ENCODE measurements at regions not wholly inside any gene's neighbourhood (a gene's known extent, or its start where the extent isn't known, plus 50 kb on each side); places are given as distances from the start of the nearest gene placed in this dataset.

- DNase-seq (ENCODE audit: low spot score in 2 of 2): no peak
- no peaks in the 10 kb centered on the region for H3K36me3 ChIP-seq
- no peak for TF ChIP-seq POLR2A (IDR thresholded peaks at IDR 0.05)
- TF ChIP-seq POLR2AphosphoS5 (IDR thresholded peaks at IDR 0.05): no peak
- no peak for TF ChIP-seq CTCF (IDR thresholded peaks at IDR 0.05)
- no peak for TF ChIP-seq EP300 (IDR thresholded peaks at IDR 0.05)
- no peaks in the 10 kb centered on the region for H3K4me1 ChIP-seq
- H3K27me3 ChIP-seq: peaks cover 11% of the 10 kb centered on the region
- no peak overlapping the region for H3K27ac ChIP-seq
- 70% methylated on average over 3 of the region's 3 CpGs for WGBS
- no peak overlapping the region for H3K4me3 ChIP-seq
- no peaks in the 10 kb centered on the region for H3K9me3 ChIP-seq
Observed at GRCh38 chr5:174383210-174384167, 338.0 kb downstream of the NSG2 start.

GRCh38 chr5:174384509-174384947, 339.0 kb downstream of the NSG2 start:
- no peaks in the 10 kb centered on the region for H3K4me1 ChIP-seq
- no peaks in the 10 kb centered on the region for H3K9me3 ChIP-seq
- no peak for DNase-seq (ENCODE audit: low spot score in 2 of 2)
- H3K27me3 ChIP-seq: peaks cover 9% of the 10 kb centered on the region
- no peaks in the 10 kb centered on the region for H3K36me3 ChIP-seq
- WGBS: 73% methylated on average over 17 of the region's 17 CpGs
- no peak overlapping the region for H3K4me3 ChIP-seq
- no peak overlapping the region for H3K27ac ChIP-seq
- no peak for TF ChIP-seq EP300 (IDR thresholded peaks at IDR 0.05)
- no peak for TF ChIP-seq CTCF (IDR thresholded peaks at IDR 0.05)
- no peak for TF ChIP-seq POLR2A (IDR thresholded peaks at IDR 0.05)
- TF ChIP-seq POLR2AphosphoS5 (IDR thresholded peaks at IDR 0.05): no peak

GRCh38 chr5:174386306-174386705, 338.1 kb upstream of the MSX2 start:
- H3K9me3 ChIP-seq: no peaks in the 10 kb centered on the region
- H3K4me3 ChIP-seq: no peak overlapping the region
- no peaks in the 10 kb centered on the region for H3K4me1 ChIP-seq
- 86% methylated on average over 3 of the region's 3 CpGs for WGBS
- H3K27ac ChIP-seq: no peak overlapping the region
- no peak for DNase-seq (ENCODE audit: low spot score in 2 of 2)
- H3K36me3 ChIP-seq: no peaks in the 10 kb centered on the region
- peaks cover 21% of the 10 kb centered on the region for H3K27me3 ChIP-seq
- no peak for TF ChIP-seq CTCF (IDR thresholded peaks at IDR 0.05)
- no peak for TF ChIP-seq EP300 (IDR thresholded peaks at IDR 0.05)
- no peak for TF ChIP-seq POLR2AphosphoS5 (IDR thresholded peaks at IDR 0.05)
- no peak for TF ChIP-seq POLR2A (IDR thresholded peaks at IDR 0.05)

- TF ChIP-seq EP300 (IDR thresholded peaks at IDR 0.05) (no peak), POLR2AphosphoS5 (IDR thresholded peaks at IDR 0.05) (no peak), CTCF (IDR thresholded peaks at IDR 0.05) (no peak), POLR2A (IDR thresholded peaks at IDR 0.05) (no peak)
- Histone ChIP-seq H3K27ac (no peak overlapping the region), H3K36me3 (no peaks in the 10 kb centered on the region), H3K27me3 (peaks cover 21% of the 10 kb centered on the region), H3K4me1 (no peaks in the 10 kb centered on the region), H3K4me3 (no peak overlapping the region), H3K9me3 (no peaks in the 10 kb centered on the region)
- 94% methylated on average over 2 of the region's 2 CpGs for WGBS
- no peak for DNase-seq (ENCODE audit: low spot score in 2 of 2)
Observed at GRCh38 chr5:174386846-174387245, 337.5 kb upstream of the MSX2 start.

GRCh38 chr5:174387448-174387847, 336.9 kb upstream of the MSX2 start:
- 88% methylated on average over 1 of the region's 1 CpG for WGBS
- Histone ChIP-seq H3K4me3 (no peak overlapping the region), H3K4me1 (no peaks in the 10 kb centered on the region), H3K9me3 (no peaks in the 10 kb centered on the region), H3K27me3 (peaks cover 21% of the 10 kb centered on the region), H3K27ac (no peak overlapping the region), H3K36me3 (no peaks in the 10 kb centered on the region)
- DNase-seq (ENCODE audit: low spot score in 2 of 2): no peak
- TF ChIP-seq POLR2AphosphoS5 (IDR thresholded peaks at IDR 0.05): no peak
- no peak for TF ChIP-seq CTCF (IDR thresholded peaks at IDR 0.05)

Measured in suprapubic skin (tissue), 4 donors.